Heart right ventricle (tissue), 16 donors: ENCODE measurements at regions not wholly inside any gene's neighbourhood (a gene's known extent, or its start where the extent isn't known, plus 50 kb on each side); places are given as distances from the start of the nearest gene placed in this dataset.

Source experiments
- ATAC-seq, 8 donors: fragments of 200-7000 bp; cut with Tn5 transposase; one replicate each; pipeline ENCODE4 v1.9.1; 2020; ENCODE audit warnings: mild to moderate bottlenecking in 8 of 8, moderate library complexity in 8 of 8, moderate number of reproducible peaks in 1 of 8
- DNase-seq, 2 donors: peaks; one replicate each; pipeline ENCODE4 v3.0.0-alpha.2; 2020
- H3K27ac ChIP-seq, 10 donors: fragments of 200-600 bp; sonication (generic) in 2 of 10; one replicate each; pipeline versions ENCODE4 v1.5.0 to v1.8.0; 2020 to 2022; ENCODE audit warnings: mild to moderate bottlenecking in 3 of 10
- H3K27me3 ChIP-seq, 7 donors: fragments of 200-600 bp; one replicate each; pipeline ENCODE4 v1.8.0; 2021 to 2022; ENCODE audit warnings: mild to moderate bottlenecking in 2 of 7
- H3K36me3 ChIP-seq, 9 donors: fragments of 200-600 bp; sonication (generic) in 1 of 9; one replicate each; pipeline versions ENCODE4 v1.5.0 to v1.8.0; 2020 to 2022; ENCODE audit warnings: mild to moderate bottlenecking in 2 of 9
- H3K4me1 ChIP-seq, 9 donors: fragments of 200-600 bp; sonication (generic) in 1 of 9; one replicate each; pipeline versions ENCODE4 v1.5.0 to v1.8.0; 2020 to 2022; ENCODE audit warnings: mild to moderate bottlenecking in 4 of 9
- H3K4me3 ChIP-seq, 10 donors: fragments of 200-600 bp; sonication (generic) in 2 of 10; one replicate each; pipeline versions ENCODE4 v1.5.0 to v1.8.0; 2020 to 2022; ENCODE audit warnings: mild to moderate bottlenecking in 7 of 10, moderate library complexity in 2 of 10
- H3K9me3 ChIP-seq, 11 donors: fragments of 200-600 bp in 10 of 11; sonication (generic) in 2 of 11; one replicate each; pipeline versions ENCODE4 v1.5.0 to v1.8.0; 2013 to 2022; ENCODE audit warnings: mild to moderate bottlenecking in 2 of 11, control low read depth in 1 of 11, moderate library complexity in 1 of 11
- CTCF ChIP-seq, 9 donors: fragments of 200-600 bp; sonication (generic) in 2 of 9; IDR thresholded peaks; one replicate each; pipeline versions ENCODE4 v1.5.0 to v1.8.0; 2021 to 2022; ENCODE audit warnings: antibody characterized with exemption in 9 of 9, mild to moderate bottlenecking in 5 of 9, moderate library complexity in 1 of 9
- WGBS, 2 donors: extraction: QIAGEN DNeasy Blood & Tissue Kit; methylation state at CpG; one replicate each; pipeline ENCODE4 v1.1.7; 2013; ENCODE audit warnings: inconsistent platforms in 1 of 2; 5-methylcytosine and 5-hydroxymethylcytosine counted together
- intact Hi-C, 10 donors: fragments of 100-400 bp; cut with DNase I; formaldehyde crosslinking; loops; one replicate each; pipeline versions ENCODE4 v1.11.1 to v1.14.2; 2022
- donor health status: Arrhythmogenic right ventricular cardiomyopathy.
- donor health status: ischemic (EF 13 %, LVEDD 7.1; RV severe dilation, severe dysfunction).
- donor health status: healthy with polysubstance abuse.
- donor health status: DM: no; HTN: yes; CAD: no.
- donor health status: DM: no; HTN: no; CAD: no.
- donor health status: ischemic (EF 25% LVEDD 6.9; RV normal size, moderate dysfunction).
- donor health status: ischemic (EF 25% LVEDD 5.7; RV mildly dilated, moderate dysfunction).
- donor health status: healthy.
- donor health status: DM: yes; HTN: yes; CAD: no.
- donor health status: Ischemic cardiomyopathy.
- donor health status: ischemic (EF 35%, LVEDD 5.7; RV mildly dilated, moderate dysfunction).
- donor health status: nonischemic (EF 11% LVEDD 7.7; RV severe dilation, severe dysfunction).
- donor health status: DM: yes; HTN: yes; CAD: no.
- donor health status: PGD.
- donor health status: ischemic (EF 29% LVEDD 5.4; RV normal size, mild dysfunction).
- donor health status: nonischemic (EF 23%, LVEDD 6.1; RV moderate dilation, normal function).

GRCh38 chr3:110184536-110184935 is 847.2 kb upstream of the DPPA4 start:
- H3K36me3 ChIP-seq, result no peaks in the 10 kb centered on the region
- intact Hi-C loops, result no loop called here
- peaks cover 0 to 5% (median 0%) of the 10 kb centered on the region in 11 donors for H3K9me3 ChIP-seq
- no peak overlapping the region for H3K27ac ChIP-seq
- peaks cover 0 to 9% (median 0%) of the 10 kb centered on the region in 9 donors for H3K4me1 ChIP-seq
- H3K4me3 ChIP-seq, result no peak overlapping the region
- ATAC-seq, result no peak
- H3K27me3 ChIP-seq, result no peaks in the 10 kb centered on the region
- no peak for DNase-seq
- TF ChIP-seq CTCF (IDR thresholded peaks at IDR 0.05), result no peak
- WGBS, 2 donors, result 25 to 26% methylated on average over 1 of the region's 1 CpG

- WGBS, 2 donors, result 27 to 28% methylated on average over 2 of the region's 2 CpGs
- intact Hi-C loops, result no loop called here
- Histone ChIP-seq H3K4me3 (no peak overlapping the region), H3K27me3 (no peaks in the 10 kb centered on the region), H3K4me1 (no peaks in the 10 kb centered on the region), H3K27ac (no peak overlapping the region), H3K9me3 (peaks cover 0 to 17% (median 0%) of the 10 kb centered on the region in 11 donors), H3K36me3 (no peaks in the 10 kb centered on the region)
- DNase-seq (no peak), ATAC-seq (no peak)
- TF ChIP-seq CTCF (IDR thresholded peaks at IDR 0.05), result no peak
Measured at GRCh38 chr3:110193074-110193473, 855.7 kb upstream of the DPPA4 start.

- intact Hi-C loops, result no loop called here
- TF ChIP-seq CTCF (IDR thresholded peaks at IDR 0.05), result no peak
- H3K4me3 ChIP-seq, result no peak overlapping the region
- H3K9me3 ChIP-seq, result peaks cover 0 to 40% (median 8%) of the 10 kb centered on the region in 11 donors
- ATAC-seq (peak in 3 of 8 donors; percentile 35 to 59 (median 37)), DNase-seq (peak in 1 of 2 donors; percentile 9)
- 72 to 74% methylated on average over 12 of the region's 12 CpGs for WGBS, 2 donors
- H3K27me3 ChIP-seq, result no peaks in the 10 kb centered on the region
- no peaks in the 10 kb centered on the region for H3K4me1 ChIP-seq
- no peaks in the 10 kb centered on the region for H3K36me3 ChIP-seq
- no peak overlapping the region for H3K27ac ChIP-seq
Measured at GRCh38 chr3:110198717-110199587, 861.6 kb upstream of the DPPA4 start.

- WGBS, 2 donors, result 83 to 94% methylated on average over 2 of the region's 2 CpGs
- no peak for TF ChIP-seq CTCF (IDR thresholded peaks at IDR 0.05)
- no peaks in the 10 kb centered on the region for H3K36me3 ChIP-seq
- H3K4me3 ChIP-seq, result no peak overlapping the region
- no peaks in the 10 kb centered on the region for H3K27me3 ChIP-seq
- intact Hi-C loops, result no loop called here
- H3K27ac ChIP-seq, result no peak overlapping the region
- H3K9me3 ChIP-seq, result peaks cover 0 to 40% (median 8%) of the 10 kb centered on the region in 11 donors
- H3K4me1 ChIP-seq, result no peaks in the 10 kb centered on the region
- ATAC-seq (no peak), DNase-seq (no peak)
Measured at GRCh38 chr3:110199588-110199943, 862.2 kb upstream of the DPPA4 start.
